Suprapubic skin (tissue), 4 donors: ENCODE measurements at regions not wholly inside any gene's neighbourhood (a gene's known extent, or its start where the extent isn't known, plus 50 kb on each side); places are given as distances from the start of the nearest gene placed in this dataset.
A peak's percentile ranks its signal among the peaks of the same experiment; 100 is the strongest.

Experiments used
- DNase-seq, 2 donors: peaks; one replicate each; pipeline ENCODE4 v3.0.0-alpha.2; 2019; ENCODE audit warnings: low spot score in 2 of 2
- H3K27ac ChIP-seq: fragments of 200-600 bp; sonication (generic); one replicate; pipeline ENCODE4 v1.5.1; 2019
- H3K27me3 ChIP-seq: fragments of 200-600 bp; sonication (generic); one replicate; pipeline ENCODE4 v1.5.1; 2019
- H3K36me3 ChIP-seq: fragments of 200-600 bp; sonication (generic); one replicate; pipeline ENCODE4 v1.5.1; 2019
- H3K4me1 ChIP-seq: fragments of 200-600 bp; sonication (generic); one replicate; pipeline ENCODE4 v1.5.1; 2019
- H3K4me3 ChIP-seq: fragments of 200-600 bp; sonication (generic); one replicate; pipeline ENCODE4 v1.5.1; 2019; ENCODE audit warnings: mild to moderate bottlenecking
- H3K9me3 ChIP-seq: fragments of 200-600 bp; sonication (generic); one replicate; pipeline ENCODE4 v1.5.1; 2019
- EP300 ChIP-seq: sonication (generic); formaldehyde crosslinking; IDR thresholded peaks from one replicate; pipeline ENCODE4 v1.6.1; 2017; ENCODE audit warnings: antibody characterized with exemption
- POLR2A ChIP-seq, 2 donors: fragments of 450-650 bp; IDR thresholded peaks; one replicate each; pipeline ENCODE4 v1.6.1; 2017; ENCODE audit warnings: antibody characterized with exemption in 2 of 2, mild to moderate bottlenecking in 2 of 2, moderate library complexity in 2 of 2
- POLR2AphosphoS5 ChIP-seq, 3 donors: sonication (generic); formaldehyde crosslinking; IDR thresholded peaks; one replicate each; pipeline ENCODE4 v1.6.1; 2017; ENCODE audit warnings: antibody characterized with exemption in 3 of 3
- whole genome bisulfite sequencing: methylation state at CpG from one replicate; pipeline ENCODE4 v1.1.5; 2018; 5-methylcytosine and 5-hydroxymethylcytosine counted together
- TF ChIP-seq, protein P1 (sequence below), 2 donors: fragments of 200-600 bp in 1 of 2; fragments of 450-650 bp in 1 of 2; sonication (generic) in 1 of 2; IDR thresholded peaks; one replicate each; pipeline ENCODE4 v1.5.1; 2016 to 2019; ENCODE audit warnings: antibody characterized with exemption in 2 of 2, mild to moderate bottlenecking in 1 of 2, moderate library complexity in 1 of 2

DNA sequence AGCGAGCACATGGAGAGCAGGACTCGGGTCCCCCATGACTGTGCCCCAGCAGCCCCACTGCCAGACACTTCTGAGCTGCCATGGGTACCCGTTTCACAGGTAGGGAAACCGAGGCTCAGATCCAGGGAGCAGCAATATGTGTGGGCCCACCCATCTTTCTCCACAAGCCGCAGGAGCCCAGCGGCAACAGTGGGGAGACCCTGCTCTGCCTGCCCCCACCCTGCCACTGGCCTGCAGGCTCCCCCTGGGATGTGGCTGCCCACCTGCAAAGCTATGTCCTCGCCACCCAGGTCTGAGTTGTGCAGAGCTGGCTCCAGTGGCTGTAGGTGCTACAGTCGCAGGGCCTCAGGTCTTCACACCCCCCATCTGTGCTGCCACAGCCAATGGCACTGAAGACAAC lies 50.6 kb upstream of the C1QTNF9B start:
- H3K27ac ChIP-seq: no peak overlapping the region
- peak in 1 of 2 donors; percentile 73 for DNase-seq
- H3K36me3 ChIP-seq: no peaks in the 10 kb centered on the region
- 98% methylated on average over 5 of the region's 8 CpGs for WGBS
- no peak overlapping the region for H3K4me3 ChIP-seq
- H3K27me3 ChIP-seq: peaks cover 13% of the 10 kb centered on the region
- TF ChIP-seq EP300 (no peak), POLR2A (IDR thresholded peaks at IDR 0.05) (no peak), POLR2AphosphoS5 (IDR thresholded peaks at IDR 0.05) (no peak)
- TF ChIP-seq, protein P1, sequence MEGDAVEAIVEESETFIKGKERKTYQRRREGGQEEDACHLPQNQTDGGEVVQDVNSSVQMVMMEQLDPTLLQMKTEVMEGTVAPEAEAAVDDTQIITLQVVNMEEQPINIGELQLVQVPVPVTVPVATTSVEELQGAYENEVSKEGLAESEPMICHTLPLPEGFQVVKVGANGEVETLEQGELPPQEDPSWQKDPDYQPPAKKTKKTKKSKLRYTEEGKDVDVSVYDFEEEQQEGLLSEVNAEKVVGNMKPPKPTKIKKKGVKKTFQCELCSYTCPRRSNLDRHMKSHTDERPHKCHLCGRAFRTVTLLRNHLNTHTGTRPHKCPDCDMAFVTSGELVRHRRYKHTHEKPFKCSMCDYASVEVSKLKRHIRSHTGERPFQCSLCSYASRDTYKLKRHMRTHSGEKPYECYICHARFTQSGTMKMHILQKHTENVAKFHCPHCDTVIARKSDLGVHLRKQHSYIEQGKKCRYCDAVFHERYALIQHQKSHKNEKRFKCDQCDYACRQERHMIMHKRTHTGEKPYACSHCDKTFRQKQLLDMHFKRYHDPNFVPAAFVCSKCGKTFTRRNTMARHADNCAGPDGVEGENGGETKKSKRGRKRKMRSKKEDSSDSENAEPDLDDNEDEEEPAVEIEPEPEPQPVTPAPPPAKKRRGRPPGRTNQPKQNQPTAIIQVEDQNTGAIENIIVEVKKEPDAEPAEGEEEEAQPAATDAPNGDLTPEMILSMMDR (IDR thresholded peaks at IDR 0.05): no peak
- H3K4me1 ChIP-seq: no peaks in the 10 kb centered on the region
- H3K9me3 ChIP-seq: no peaks in the 10 kb centered on the region

DNA sequence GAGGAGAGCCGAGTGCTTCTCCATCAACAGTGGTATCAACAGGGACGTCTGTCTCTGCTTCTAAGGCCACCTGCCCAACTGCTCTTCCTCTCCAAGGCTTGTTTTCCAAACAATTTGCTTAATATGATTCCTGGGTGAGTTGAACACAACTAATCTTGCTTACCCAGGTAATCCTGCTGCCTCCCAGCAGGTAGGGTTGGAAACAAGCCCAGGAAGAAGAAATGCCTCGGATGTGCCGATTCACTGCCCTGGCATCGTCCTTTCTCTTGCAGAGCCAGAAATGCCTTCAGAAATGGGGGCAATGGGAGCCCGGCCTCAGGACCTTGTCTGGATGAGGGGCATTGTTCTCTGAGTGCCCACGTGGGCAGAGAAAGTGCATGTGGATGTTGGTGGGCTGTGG lies 51.9 kb upstream of the C1QTNF9B start:
- H3K27ac ChIP-seq: no peak overlapping the region
- no peak for TF ChIP-seq EP300
- TF ChIP-seq, protein P1 (IDR thresholded peaks at IDR 0.05): no peak
- TF ChIP-seq POLR2A (IDR thresholded peaks at IDR 0.05): no peak
- TF ChIP-seq POLR2AphosphoS5 (IDR thresholded peaks at IDR 0.05): no peak
- whole genome bisulfite sequencing: 60% methylated on average over 5 of the region's 7 CpGs
- no peaks in the 10 kb centered on the region for H3K36me3 ChIP-seq
- peaks cover 13% of the 10 kb centered on the region for H3K27me3 ChIP-seq
- no peak for DNase-seq
- no peak overlapping the region for H3K4me3 ChIP-seq
- no peaks in the 10 kb centered on the region for H3K9me3 ChIP-seq
- H3K4me1 ChIP-seq: no peaks in the 10 kb centered on the region

DNA sequence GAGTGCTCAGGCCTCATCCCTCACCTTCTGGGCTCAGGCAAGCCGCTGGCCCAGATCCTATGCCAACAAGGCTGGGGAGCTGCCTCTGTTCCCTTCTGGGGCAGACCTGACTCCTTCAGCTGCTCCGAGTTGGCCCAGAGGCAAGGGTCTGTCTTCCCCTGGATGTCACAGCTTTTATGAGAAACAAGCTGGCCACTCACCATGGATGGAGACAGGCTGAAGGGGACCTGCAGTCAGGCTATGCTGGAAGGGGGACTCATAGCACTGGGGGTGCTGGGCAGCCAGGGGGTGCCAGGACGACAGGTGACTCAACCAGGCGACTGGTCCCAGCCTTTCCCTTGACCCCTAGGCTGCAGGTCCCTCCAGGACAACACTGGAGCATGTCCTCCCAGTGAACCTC lies 52.4 kb upstream of the C1QTNF9B start:
- no peaks in the 10 kb centered on the region for H3K36me3 ChIP-seq
- H3K4me1 ChIP-seq: no peaks in the 10 kb centered on the region
- no peak for TF ChIP-seq POLR2AphosphoS5 (IDR thresholded peaks at IDR 0.05)
- TF ChIP-seq POLR2A (IDR thresholded peaks at IDR 0.05): no peak
- TF ChIP-seq, protein P1 (IDR thresholded peaks at IDR 0.05): no peak
- no peak for TF ChIP-seq EP300
- no peak overlapping the region for H3K27ac ChIP-seq
- no CpG with 5 or more reads among the region's 4 CpGs for WGBS
- DNase-seq: no peak
- H3K4me3 ChIP-seq: no peak overlapping the region
- peaks cover 13% of the 10 kb centered on the region for H3K27me3 ChIP-seq
- H3K9me3 ChIP-seq: no peaks in the 10 kb centered on the region

DNA sequence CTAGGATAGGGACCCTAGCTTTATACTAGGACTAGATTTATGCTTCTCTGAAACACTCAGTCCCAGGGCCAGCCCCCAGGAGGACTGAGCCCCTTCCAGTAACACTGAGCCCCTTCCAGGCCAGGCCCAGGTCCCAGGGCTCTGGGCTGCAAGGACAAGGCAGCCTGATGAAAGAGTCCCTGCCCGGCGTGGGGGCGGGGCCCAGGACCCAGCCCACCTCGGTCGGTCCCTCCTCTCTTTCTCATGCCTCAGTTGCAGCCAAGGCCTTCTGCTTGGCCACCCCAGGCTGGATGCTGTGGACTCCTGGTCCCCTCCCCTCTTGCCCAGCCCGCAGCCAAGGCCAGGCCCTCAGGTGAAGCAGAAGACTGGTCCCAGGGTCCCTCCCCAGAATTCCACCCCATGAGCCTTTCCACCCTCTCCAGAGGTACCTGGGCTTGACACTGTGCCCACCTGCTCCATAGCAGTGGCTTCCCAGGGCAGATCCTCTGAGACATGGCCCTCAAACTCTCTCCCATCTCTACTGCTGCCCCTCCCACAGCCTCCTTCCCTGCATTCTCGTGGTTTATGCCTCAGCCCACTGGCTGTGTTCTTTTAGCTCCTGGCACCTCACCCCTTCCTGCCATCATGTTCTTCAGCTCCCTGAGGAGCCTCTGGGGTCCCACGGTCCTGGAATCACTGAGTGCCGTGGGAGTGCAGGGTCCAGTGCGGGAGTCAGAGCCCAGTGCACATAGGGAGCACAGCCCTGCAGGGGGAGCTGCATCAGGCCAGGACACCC lies 53.6 kb upstream of the C1QTNF9B start:
- Histone ChIP-seq H3K27me3 (peaks cover 13% of the 10 kb centered on the region), H3K27ac (no peak overlapping the region), H3K9me3 (no peaks in the 10 kb centered on the region), H3K4me3 (no peak overlapping the region), H3K4me1 (peaks cover 6% of the 10 kb centered on the region), H3K36me3 (no peaks in the 10 kb centered on the region)
- no peak for TF ChIP-seq EP300
- no peak for TF ChIP-seq POLR2AphosphoS5 (IDR thresholded peaks at IDR 0.05)
- TF ChIP-seq, protein P1 (IDR thresholded peaks at IDR 0.05): no peak
- TF ChIP-seq POLR2A (IDR thresholded peaks at IDR 0.05): no peak
- DNase-seq: no peak
- WGBS: 76% methylated on average over 4 of the region's 10 CpGs

DNA sequence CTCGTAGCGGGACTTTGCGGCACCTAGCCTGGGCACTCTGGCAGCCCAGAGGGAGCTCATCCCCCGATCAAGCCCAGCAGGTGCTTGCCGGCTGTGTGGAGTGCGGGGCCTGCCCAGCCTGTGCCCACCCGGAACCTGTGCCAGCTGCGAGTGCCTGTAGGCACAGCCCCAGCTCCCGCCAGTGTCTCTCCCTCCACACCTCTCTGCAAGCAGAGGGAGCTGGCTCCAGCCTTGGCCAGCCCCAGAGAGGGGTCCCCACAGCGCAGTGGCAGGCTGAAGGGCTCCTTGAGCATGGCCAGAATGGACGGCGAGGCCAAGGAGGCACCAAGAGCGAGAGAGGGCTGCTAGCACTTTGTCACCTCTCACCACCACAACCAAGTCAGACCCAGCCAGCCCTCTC lies 55.5 kb upstream of the C1QTNF9B start:
- TF ChIP-seq POLR2AphosphoS5 (IDR thresholded peaks at IDR 0.05): no peak
- no peak for TF ChIP-seq POLR2A (IDR thresholded peaks at IDR 0.05)
- TF ChIP-seq EP300: no peak
- TF ChIP-seq, protein P1 (IDR thresholded peaks at IDR 0.05): no peak
- Histone ChIP-seq H3K4me1 (peaks cover 12% of the 10 kb centered on the region), H3K4me3 (no peak overlapping the region), H3K27ac (no peak overlapping the region), H3K9me3 (no peaks in the 10 kb centered on the region), H3K27me3 (peaks cover 4% of the 10 kb centered on the region), H3K36me3 (no peaks in the 10 kb centered on the region)
- WGBS: 96% methylated on average over 6 of the region's 13 CpGs
- DNase-seq: no peak
